ENCODE measurements at regions not wholly inside any gene's neighbourhood (a gene's known extent, or its start where the extent isn't known, plus 50 kb on each side); places are given as distances from the start of the nearest gene placed in this dataset.

- no peak for DNase-seq (ENCODE audit: extremely low spot score)
- CTCF ChIA-PET, result no interaction called here
- no peak for TF ChIP-seq L3MBTL2 (conservative IDR thresholded peaks at IDR 0.05)
- TF ChIP-seq CTBP1 (IDR thresholded peaks at IDR 0.05; ENCODE audit: borderline replicate concordance), result no peak
- no peak for TF ChIP-seq ELF4 (IDR thresholded peaks at IDR 0.05)
- no peak for TF ChIP-seq SP1 (IDR thresholded peaks at IDR 0.05)
- TF ChIP-seq LEF1 (IDR thresholded peaks at IDR 0.05; ENCODE audit: borderline replicate concordance), result no peak
- TF ChIP-seq TARDBP (IDR thresholded peaks at IDR 0.05), result no peak
- TF ChIP-seq BHLHE40 (IDR thresholded peaks at IDR 0.05; ENCODE audit: borderline replicate concordance), result no peak
- no peak for TF ChIP-seq ARNT (IDR thresholded peaks at IDR 0.05)
- TF ChIP-seq FOXM1 (IDR thresholded peaks at IDR 0.05; ENCODE audit: borderline replicate concordance), result no peak
- TF ChIP-seq FOXK2 (IDR thresholded peaks at IDR 0.05), result no peak
- TF ChIP-seq NFRKB (IDR thresholded peaks at IDR 0.05), result no peak
- TF ChIP-seq ZNF384 (IDR thresholded peaks at IDR 0.05), result no peak
- POLR2A ChIA-PET, result no interaction called here
Observed at GRCh38 chr2:238596571-238597551, 170.1 kb downstream of the ASB1 start.

GRCh38 chr2:238597638-238598528, 171.2 kb downstream of the ASB1 start:
- ChIA-PET POLR2A (no interaction called here), CTCF (no interaction called here)
- no peak for TF ChIP-seq ARNT (IDR thresholded peaks at IDR 0.05)
- no peak for TF ChIP-seq NFRKB (IDR thresholded peaks at IDR 0.05)
- TF ChIP-seq TARDBP (IDR thresholded peaks at IDR 0.05), result no peak
- TF ChIP-seq SP1 (IDR thresholded peaks at IDR 0.05), result no peak
- no peak for TF ChIP-seq ZNF384 (IDR thresholded peaks at IDR 0.05)
- TF ChIP-seq BHLHE40 (IDR thresholded peaks at IDR 0.05; ENCODE audit: borderline replicate concordance), result no peak
- TF ChIP-seq HDGF (IDR thresholded peaks at IDR 0.05; ENCODE audit: borderline replicate concordance), result no peak
- TF ChIP-seq L3MBTL2 (conservative IDR thresholded peaks at IDR 0.05), result no peak
- TF ChIP-seq FOXK2 (IDR thresholded peaks at IDR 0.05), result no peak
- no peak for TF ChIP-seq SUZ12 (IDR thresholded peaks at IDR 0.05)
- no peak for TF ChIP-seq ELF4 (IDR thresholded peaks at IDR 0.05)
- TF ChIP-seq FOXM1 (IDR thresholded peaks at IDR 0.05; ENCODE audit: borderline replicate concordance), result no peak
- TF ChIP-seq FOXA1 (IDR thresholded peaks at IDR 0.05), result no peak
- TF ChIP-seq CTBP1 (IDR thresholded peaks at IDR 0.05; ENCODE audit: borderline replicate concordance), result no peak
- TF ChIP-seq PKNOX1 (IDR thresholded peaks at IDR 0.05), result no peak
- no peak for TF ChIP-seq LEF1 (IDR thresholded peaks at IDR 0.05; ENCODE audit: borderline replicate concordance)
- DNase-seq (ENCODE audit: extremely low spot score), result no peak

- CTCF ChIA-PET, result no interaction called here
- DNase-seq (ENCODE audit: extremely low spot score), result no peak
- POLR2A ChIA-PET, result no interaction called here
- TF ChIP-seq L3MBTL2 (conservative IDR thresholded peaks at IDR 0.05) (no peak), NFRKB (IDR thresholded peaks at IDR 0.05) (no peak), ARNT (IDR thresholded peaks at IDR 0.05) (no peak), PKNOX1 (IDR thresholded peaks at IDR 0.05) (no peak), BHLHE40 (IDR thresholded peaks at IDR 0.05; ENCODE audit: borderline replicate concordance) (no peak), HDGF (IDR thresholded peaks at IDR 0.05; ENCODE audit: borderline replicate concordance) (no peak), FOXM1 (IDR thresholded peaks at IDR 0.05; ENCODE audit: borderline replicate concordance) (no peak), FOXK2 (IDR thresholded peaks at IDR 0.05) (no peak), SUZ12 (IDR thresholded peaks at IDR 0.05) (no peak), TARDBP (IDR thresholded peaks at IDR 0.05) (no peak), ZNF384 (IDR thresholded peaks at IDR 0.05) (no peak), CTBP1 (IDR thresholded peaks at IDR 0.05; ENCODE audit: borderline replicate concordance) (no peak), SP1 (IDR thresholded peaks at IDR 0.05) (no peak), LEF1 (IDR thresholded peaks at IDR 0.05; ENCODE audit: borderline replicate concordance) (no peak)
Observed at GRCh38 chr2:238598802-238599530, 172.2 kb downstream of the ASB1 start.

- ChIA-PET POLR2A (no interaction called here), CTCF (no interaction called here)
- no peak for DNase-seq (ENCODE audit: extremely low spot score)
- TF ChIP-seq NFRKB (IDR thresholded peaks at IDR 0.05), result no peak
- no peak for TF ChIP-seq BHLHE40 (IDR thresholded peaks at IDR 0.05; ENCODE audit: borderline replicate concordance)
- TF ChIP-seq ZNF384 (IDR thresholded peaks at IDR 0.05), result no peak
- no peak for TF ChIP-seq FOXK2 (IDR thresholded peaks at IDR 0.05)
- TF ChIP-seq SP1 (IDR thresholded peaks at IDR 0.05), result no peak
- TF ChIP-seq HDGF (IDR thresholded peaks at IDR 0.05; ENCODE audit: borderline replicate concordance), result no peak
- no peak for TF ChIP-seq ARNT (IDR thresholded peaks at IDR 0.05)
- no peak for TF ChIP-seq PKNOX1 (IDR thresholded peaks at IDR 0.05)
- TF ChIP-seq FOXM1 (IDR thresholded peaks at IDR 0.05; ENCODE audit: borderline replicate concordance), result no peak
- no peak for TF ChIP-seq TARDBP (IDR thresholded peaks at IDR 0.05)
- TF ChIP-seq FOXA1 (IDR thresholded peaks at IDR 0.05), result no peak
- TF ChIP-seq LEF1 (IDR thresholded peaks at IDR 0.05; ENCODE audit: borderline replicate concordance), result no peak
- no peak for TF ChIP-seq ELF4 (IDR thresholded peaks at IDR 0.05)
- TF ChIP-seq SUZ12 (IDR thresholded peaks at IDR 0.05), result no peak
- TF ChIP-seq L3MBTL2 (conservative IDR thresholded peaks at IDR 0.05), result no peak
- no peak for TF ChIP-seq CTBP1 (IDR thresholded peaks at IDR 0.05; ENCODE audit: borderline replicate concordance)
Observed at GRCh38 chr2:238599549-238600505, 173.1 kb downstream of the ASB1 start.
